Mesendoderm (in vitro differentiated cells): ENCODE measurements at regions not wholly inside any gene's neighbourhood (a gene's known extent, or its start where the extent isn't known, plus 50 kb on each side); places are given as distances from the start of the nearest gene placed in this dataset.

Experiments used
- DNase-seq: peaks from one replicate; pipeline ENCODE4 v3.0.0; 2013
- H2AK5ac ChIP-seq: 2 replicates; pipeline ENCODE4 v1.6.1; 2013; ENCODE audit warnings: low read length, inconsistent platforms
- H2BK120ac ChIP-seq: 2 replicates; pipeline ENCODE4 v1.6.1; 2013; ENCODE audit warnings: low read depth, mild to moderate bottlenecking, low read length, moderate library complexity, mixed read lengths
- H2BK15ac ChIP-seq: replicated peaks from 2 replicates; pipeline ENCODE4 v1.6.1; 2013; ENCODE audit warnings: low read depth, mild to moderate bottlenecking, moderate library complexity
- H2BK5ac ChIP-seq: 2 replicates; pipeline ENCODE4 v1.6.1; 2013; ENCODE audit warnings: low read length, inconsistent platforms
- H3K18ac ChIP-seq: 2 replicates; pipeline ENCODE4 v1.6.1; 2013; ENCODE audit warnings: mild to moderate bottlenecking, low read length, mixed read lengths
- H3K23ac ChIP-seq: one replicate; pipeline ENCODE4 v1.6.1; 2013; ENCODE audit warnings: low read length
- H3K27ac ChIP-seq: 2 replicates; pipeline ENCODE4 v1.5.1; 2013; ENCODE audit warnings: low read depth, mild to moderate bottlenecking, inconsistent platforms, low read length, moderate library complexity
- H3K27me3 ChIP-seq: 2 replicates; pipeline ENCODE4 v1.6.1; 2013; ENCODE audit warnings: low read length, control low read depth, mild to moderate bottlenecking, inconsistent platforms; ENCODE audit not compliant: insufficient read depth, poor library complexity
- H3K36me3 ChIP-seq: 2 replicates; pipeline ENCODE4 v1.6.1; 2013; ENCODE audit warnings: low read length, inconsistent platforms; ENCODE audit not compliant: control insufficient read depth, insufficient read depth
- H3K4ac ChIP-seq: one replicate; pipeline ENCODE4 v1.6.1; 2013; ENCODE audit warnings: low read depth, mild to moderate bottlenecking, low read length, moderate library complexity
- H3K4me1 ChIP-seq: 2 replicates; pipeline ENCODE4 v1.6.1; 2013; ENCODE audit warnings: low read depth, low read length, inconsistent platforms; ENCODE audit not compliant: control insufficient read depth
- H3K4me2 ChIP-seq: 2 replicates; pipeline ENCODE4 v1.6.1; 2013; ENCODE audit warnings: low read length
- H3K4me3 ChIP-seq: 2 replicates; pipeline ENCODE4 v1.5.1; 2013; ENCODE audit warnings: mild to moderate bottlenecking, low read length
- H3K56ac ChIP-seq: one replicate; pipeline ENCODE4 v1.6.1; 2013; ENCODE audit warnings: low read length
- H3K79me1 ChIP-seq: 2 replicates; pipeline ENCODE4 v1.6.1; 2013; ENCODE audit warnings: low read length, inconsistent platforms
- H3K79me2 ChIP-seq: 2 replicates; pipeline ENCODE4 v1.6.1; 2013; ENCODE audit warnings: mild to moderate bottlenecking, low read length; ENCODE audit not compliant: control insufficient read depth, insufficient read depth
- H3K9ac ChIP-seq: 2 replicates; pipeline ENCODE4 v1.6.1; 2013; ENCODE audit warnings: low read length, inconsistent platforms
- H4K5ac ChIP-seq: one replicate; pipeline ENCODE4 v1.6.1; 2013; ENCODE audit warnings: low read length
- H4K8ac ChIP-seq: one replicate; pipeline ENCODE4 v1.6.1; 2013; ENCODE audit warnings: low read depth, mild to moderate bottlenecking, control low read depth, low read length, moderate library complexity
- WGBS: extraction: QIAGEN DNeasy Blood & Tissue Kit; methylation state at CpG from one replicate; pipeline ENCODE4 v1.1.7; 2013; ENCODE audit warnings: low lambda C conversion rate, missing lambda C conversion rate; ENCODE audit not compliant: insufficient coverage; ENCODE audit errors: extremely low coverage; 5-methylcytosine and 5-hydroxymethylcytosine counted together

GRCh38 chr10:106520698-106521097, 643.8 kb downstream of the SORCS1 start:
- Histone ChIP-seq H3K27me3 (no peaks in the 10 kb centered on the region), H3K36me3 (no peaks in the 10 kb centered on the region), H3K56ac (no peak overlapping the region), H3K4ac (no peak overlapping the region), H3K4me1 (no peaks in the 10 kb centered on the region), H3K9ac (no peak overlapping the region), H2BK15ac (no peak overlapping the region), H4K8ac (no peak overlapping the region), H2BK120ac (no peak overlapping the region), H3K79me2 (no peaks in the 10 kb centered on the region), H4K5ac (no peak overlapping the region), H2AK5ac (no peak overlapping the region), H3K4me2 (no peak overlapping the region), H3K79me1 (no peaks in the 10 kb centered on the region), H3K27ac (no peak overlapping the region), H3K4me3 (no peak overlapping the region), H3K23ac (no peak overlapping the region), H3K18ac (no peak overlapping the region), H2BK5ac (no peak overlapping the region)
- no CpG with 5 or more reads among the region's 4 CpGs for WGBS
- no peak for DNase-seq

DNA sequence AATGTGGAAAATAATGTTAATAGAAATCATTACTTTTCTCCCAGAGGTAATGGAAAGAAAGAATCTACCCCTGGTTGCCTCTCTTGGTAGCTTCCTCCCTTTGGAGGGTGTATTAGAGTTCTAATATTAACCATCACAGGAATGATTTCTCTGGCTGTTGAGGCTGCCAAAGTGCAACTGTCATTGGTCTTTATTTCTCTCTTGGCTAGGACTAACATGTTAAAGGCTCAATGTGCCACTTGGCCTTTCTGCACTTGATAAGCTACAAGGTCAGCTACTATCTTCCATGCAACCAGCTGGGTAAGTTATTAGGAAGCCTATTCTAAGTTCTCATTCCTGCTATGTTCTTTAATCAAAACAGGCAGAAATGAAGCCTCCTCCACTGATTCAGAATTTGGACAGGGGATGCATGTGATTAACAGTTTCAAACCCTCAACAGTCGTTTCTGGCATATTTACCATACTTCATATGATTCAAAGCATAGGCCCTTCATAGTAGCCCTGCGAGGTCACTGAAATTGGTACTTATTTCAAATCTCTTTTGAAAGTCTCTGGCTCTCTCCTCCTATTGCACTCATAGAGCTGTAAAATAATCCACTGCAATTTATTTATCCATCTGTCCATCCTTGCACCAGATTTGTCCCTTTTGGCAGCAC, 645.0 kb downstream of the SORCS1 start:
- Histone ChIP-seq H3K27ac (no peak overlapping the region), H3K4ac (no peak overlapping the region), H3K27me3 (no peaks in the 10 kb centered on the region), H3K4me3 (no peak overlapping the region), H3K36me3 (no peaks in the 10 kb centered on the region), H4K8ac (no peak overlapping the region), H3K9ac (no peak overlapping the region), H3K23ac (no peak overlapping the region), H3K4me1 (no peaks in the 10 kb centered on the region), H2BK5ac (no peak overlapping the region), H4K5ac (no peak overlapping the region), H2BK15ac (no peak overlapping the region), H3K56ac (no peak overlapping the region), H2BK120ac (no peak overlapping the region), H3K18ac (no peak overlapping the region), H3K79me1 (no peaks in the 10 kb centered on the region), H3K4me2 (no peak overlapping the region), H3K79me2 (no peaks in the 10 kb centered on the region), H2AK5ac (no peak overlapping the region)
- no CpG with 5 or more reads among the region's 2 CpGs for WGBS
- no peak for DNase-seq

- Histone ChIP-seq H3K27ac (no peak overlapping the region), H3K56ac (no peak overlapping the region), H3K27me3 (no peaks in the 10 kb centered on the region), H4K8ac (no peak overlapping the region), H3K23ac (no peak overlapping the region), H3K4ac (no peak overlapping the region), H2BK15ac (no peak overlapping the region), H3K79me2 (no peaks in the 10 kb centered on the region), H3K36me3 (no peaks in the 10 kb centered on the region), H3K18ac (no peak overlapping the region), H3K9ac (no peak overlapping the region), H2AK5ac (no peak overlapping the region), H3K4me2 (no peak overlapping the region), H3K79me1 (no peaks in the 10 kb centered on the region), H3K4me1 (no peaks in the 10 kb centered on the region), H3K4me3 (no peak overlapping the region), H2BK5ac (no peak overlapping the region), H4K5ac (no peak overlapping the region), H2BK120ac (no peak overlapping the region)
- whole genome bisulfite sequencing, result no CpG with 5 or more reads among the region's 6 CpGs
- no peak for DNase-seq
Measured at GRCh38 chr10:106515206-106515790, 649.2 kb downstream of the SORCS1 start.

- no peaks in the 10 kb centered on the region for H3K36me3 ChIP-seq
- no peaks in the 10 kb centered on the region for H3K79me1 ChIP-seq
- DNase-seq, result peak; percentile 14
- no peaks in the 10 kb centered on the region for H3K4me1 ChIP-seq
- H3K27me3 ChIP-seq, result no peaks in the 10 kb centered on the region
- no CpG with 5 or more reads among the region's 4 CpGs for WGBS
- H3K18ac ChIP-seq, result no peak overlapping the region
- no peak overlapping the region for H2BK120ac ChIP-seq
- H2BK5ac ChIP-seq, result no peak overlapping the region
- H3K56ac ChIP-seq, result no peak overlapping the region
- H3K9ac ChIP-seq, result no peak overlapping the region
- no peak overlapping the region for H3K23ac ChIP-seq
- no peak overlapping the region for H3K4me2 ChIP-seq
- H2AK5ac ChIP-seq, result no peak overlapping the region
- no peak overlapping the region for H3K27ac ChIP-seq
- no peak overlapping the region for H4K8ac ChIP-seq
- H4K5ac ChIP-seq, result no peak overlapping the region
- no peak overlapping the region for H3K4ac ChIP-seq
- no peaks in the 10 kb centered on the region for H3K79me2 ChIP-seq
- no peak overlapping the region for H3K4me3 ChIP-seq
- H2BK15ac ChIP-seq, result no peak overlapping the region
Measured at GRCh38 chr10:106513352-106513771, 651.1 kb downstream of the SORCS1 start.

DNA sequence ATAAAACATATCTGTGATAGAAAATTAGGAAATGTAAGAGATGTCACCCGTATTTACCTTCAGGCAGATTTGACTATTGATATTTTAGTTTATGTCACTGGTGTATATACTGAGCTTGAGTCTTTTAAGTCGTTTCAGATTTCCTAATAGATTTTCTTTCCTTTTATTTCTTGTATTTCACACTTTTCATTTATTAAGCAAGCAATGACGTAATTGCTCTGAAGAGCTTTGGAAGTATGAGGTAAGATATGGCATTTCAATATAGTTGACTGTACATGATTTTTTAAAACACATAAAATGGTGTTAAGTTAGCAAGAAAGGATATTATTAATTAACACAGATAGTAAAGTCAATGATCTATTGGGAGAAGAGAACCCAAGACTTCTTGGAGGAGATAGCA, 652.6 kb downstream of the SORCS1 start:
- Histone ChIP-seq H2BK15ac (no peak overlapping the region), H3K9ac (no peak overlapping the region), H3K79me1 (no peaks in the 10 kb centered on the region), H2BK5ac (no peak overlapping the region), H3K4me1 (no peaks in the 10 kb centered on the region), H3K79me2 (no peaks in the 10 kb centered on the region), H3K4me2 (no peak overlapping the region), H2AK5ac (no peak overlapping the region), H3K23ac (no peak overlapping the region), H4K8ac (no peak overlapping the region), H3K4me3 (no peak overlapping the region), H3K27ac (no peak overlapping the region), H3K27me3 (no peaks in the 10 kb centered on the region), H2BK120ac (no peak overlapping the region), H3K56ac (no peak overlapping the region), H4K5ac (no peak overlapping the region), H3K4ac (no peak overlapping the region), H3K18ac (no peak overlapping the region), H3K36me3 (no peaks in the 10 kb centered on the region)
- no CpG with 5 or more reads among the region's 3 CpGs for WGBS
- no peak for DNase-seq

- Histone ChIP-seq H2BK120ac (no peak overlapping the region), H4K5ac (no peak overlapping the region), H2AK5ac (no peak overlapping the region), H4K8ac (no peak overlapping the region), H3K4me2 (no peak overlapping the region), H3K9ac (no peak overlapping the region), H3K27ac (no peak overlapping the region), H3K79me2 (no peaks in the 10 kb centered on the region), H3K56ac (no peak overlapping the region), H2BK15ac (no peak overlapping the region), H3K4ac (no peak overlapping the region), H3K36me3 (no peaks in the 10 kb centered on the region), H3K27me3 (no peaks in the 10 kb centered on the region), H3K18ac (no peak overlapping the region), H3K4me3 (no peak overlapping the region), H3K23ac (no peak overlapping the region), H3K4me1 (no peaks in the 10 kb centered on the region), H2BK5ac (no peak overlapping the region), H3K79me1 (no peaks in the 10 kb centered on the region)
- no peak for DNase-seq
- no CpG with 5 or more reads among the region's 1 CpG for WGBS
Measured at GRCh38 chr10:106508950-106509349, 655.6 kb downstream of the SORCS1 start.
